Panc1 (cell line): ENCODE measurements at regions not wholly inside any gene's neighbourhood (a gene's known extent, or its start where the extent isn't known, plus 50 kb on each side); places are given as distances from the start of the nearest gene placed in this dataset.

ENCODE experiments used
- POLR2AphosphoS5 ChIP-seq: IDR thresholded peaks from 2 replicates; pipeline ENCODE4 v1.6.1; 2012; ENCODE audit warnings: mild to moderate bottlenecking, low read depth, low read length, moderate library complexity
- SIN3A ChIP-seq: IDR thresholded peaks from 2 replicates; pipeline ENCODE4 v1.6.1; 2012; ENCODE audit warnings: low read depth, mild to moderate bottlenecking, low read length, moderate library complexity, borderline replicate concordance; ENCODE audit not compliant: insufficient read depth
- TF ChIP-seq, protein P1 (sequence below): fragments of 450-650 bp; IDR thresholded peaks from 2 replicates; pipeline ENCODE4 v1.5.1; 2017; ENCODE audit warnings: mild to moderate bottlenecking
- TF ChIP-seq, protein P2 (sequence below), 2 experiments: IDR thresholded peaks; 2 replicates each; pipeline ENCODE4 v1.6.1; 2011 to 2012; ENCODE audit warnings: low read depth in 2 of 2, control low read depth in 1 of 2, low read length in 1 of 2, mild to moderate bottlenecking in 1 of 2, moderate library complexity in 1 of 2; ENCODE audit not compliant: insufficient read depth in 1 of 2

DNA sequence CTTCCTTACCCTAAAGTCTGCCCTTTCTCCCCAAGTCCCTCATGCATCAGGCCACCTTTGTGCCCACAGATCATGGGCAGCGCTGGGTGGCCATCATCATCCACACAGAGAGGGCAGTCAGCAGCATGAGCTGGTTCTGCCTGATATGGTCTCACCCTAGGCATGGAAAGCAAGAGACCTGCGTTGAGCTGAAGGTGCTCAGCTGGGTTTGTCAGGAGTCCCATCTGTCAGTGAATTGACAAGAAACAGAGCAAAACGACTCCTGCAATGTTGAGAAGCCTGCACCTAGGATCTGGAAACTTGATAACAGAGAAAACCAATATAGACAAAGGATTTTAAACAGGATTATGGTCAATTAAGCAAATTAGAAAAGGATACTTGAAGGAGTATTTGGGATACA is 242.7 kb upstream of the PRSS1 start:
- TF ChIP-seq, protein P1, sequence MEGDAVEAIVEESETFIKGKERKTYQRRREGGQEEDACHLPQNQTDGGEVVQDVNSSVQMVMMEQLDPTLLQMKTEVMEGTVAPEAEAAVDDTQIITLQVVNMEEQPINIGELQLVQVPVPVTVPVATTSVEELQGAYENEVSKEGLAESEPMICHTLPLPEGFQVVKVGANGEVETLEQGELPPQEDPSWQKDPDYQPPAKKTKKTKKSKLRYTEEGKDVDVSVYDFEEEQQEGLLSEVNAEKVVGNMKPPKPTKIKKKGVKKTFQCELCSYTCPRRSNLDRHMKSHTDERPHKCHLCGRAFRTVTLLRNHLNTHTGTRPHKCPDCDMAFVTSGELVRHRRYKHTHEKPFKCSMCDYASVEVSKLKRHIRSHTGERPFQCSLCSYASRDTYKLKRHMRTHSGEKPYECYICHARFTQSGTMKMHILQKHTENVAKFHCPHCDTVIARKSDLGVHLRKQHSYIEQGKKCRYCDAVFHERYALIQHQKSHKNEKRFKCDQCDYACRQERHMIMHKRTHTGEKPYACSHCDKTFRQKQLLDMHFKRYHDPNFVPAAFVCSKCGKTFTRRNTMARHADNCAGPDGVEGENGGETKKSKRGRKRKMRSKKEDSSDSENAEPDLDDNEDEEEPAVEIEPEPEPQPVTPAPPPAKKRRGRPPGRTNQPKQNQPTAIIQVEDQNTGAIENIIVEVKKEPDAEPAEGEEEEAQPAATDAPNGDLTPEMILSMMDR = no peak
- no peak for TF ChIP-seq POLR2AphosphoS5
- TF ChIP-seq, protein P2, sequence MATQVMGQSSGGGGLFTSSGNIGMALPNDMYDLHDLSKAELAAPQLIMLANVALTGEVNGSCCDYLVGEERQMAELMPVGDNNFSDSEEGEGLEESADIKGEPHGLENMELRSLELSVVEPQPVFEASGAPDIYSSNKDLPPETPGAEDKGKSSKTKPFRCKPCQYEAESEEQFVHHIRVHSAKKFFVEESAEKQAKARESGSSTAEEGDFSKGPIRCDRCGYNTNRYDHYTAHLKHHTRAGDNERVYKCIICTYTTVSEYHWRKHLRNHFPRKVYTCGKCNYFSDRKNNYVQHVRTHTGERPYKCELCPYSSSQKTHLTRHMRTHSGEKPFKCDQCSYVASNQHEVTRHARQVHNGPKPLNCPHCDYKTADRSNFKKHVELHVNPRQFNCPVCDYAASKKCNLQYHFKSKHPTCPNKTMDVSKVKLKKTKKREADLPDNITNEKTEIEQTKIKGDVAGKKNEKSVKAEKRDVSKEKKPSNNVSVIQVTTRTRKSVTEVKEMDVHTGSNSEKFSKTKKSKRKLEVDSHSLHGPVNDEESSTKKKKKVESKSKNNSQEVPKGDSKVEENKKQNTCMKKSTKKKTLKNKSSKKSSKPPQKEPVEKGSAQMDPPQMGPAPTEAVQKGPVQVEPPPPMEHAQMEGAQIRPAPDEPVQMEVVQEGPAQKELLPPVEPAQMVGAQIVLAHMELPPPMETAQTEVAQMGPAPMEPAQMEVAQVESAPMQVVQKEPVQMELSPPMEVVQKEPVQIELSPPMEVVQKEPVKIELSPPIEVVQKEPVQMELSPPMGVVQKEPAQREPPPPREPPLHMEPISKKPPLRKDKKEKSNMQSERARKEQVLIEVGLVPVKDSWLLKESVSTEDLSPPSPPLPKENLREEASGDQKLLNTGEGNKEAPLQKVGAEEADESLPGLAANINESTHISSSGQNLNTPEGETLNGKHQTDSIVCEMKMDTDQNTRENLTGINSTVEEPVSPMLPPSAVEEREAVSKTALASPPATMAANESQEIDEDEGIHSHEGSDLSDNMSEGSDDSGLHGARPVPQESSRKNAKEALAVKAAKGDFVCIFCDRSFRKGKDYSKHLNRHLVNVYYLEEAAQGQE (IDR thresholded peaks at IDR 0.05; ENCODE audit: insufficient read depth in 1 of 2, low read depth in 2 of 2, low read length in 1 of 2) = no peak
- TF ChIP-seq SIN3A = no peak
